OCI-LY3 (cell line): ENCODE measurements at regions not wholly inside any gene's neighbourhood (a gene's known extent, or its start where the extent isn't known, plus 50 kb on each side); places are given as distances from the start of the nearest gene placed in this dataset.

Source experiments
- CTCF ChIP-seq: fragments of 200-600, 300-600 bp; sonication (generic); IDR thresholded peaks from 2 replicates; pipeline ENCODE4 v1.5.1; 2014; ENCODE audit warnings: antibody characterized with exemption, low read length, low read depth
- EZH2phosphoT487 ChIP-seq: fragments of 200-600 bp; shearing (Covaris generic); IDR thresholded peaks from 2 replicates; pipeline ENCODE4 v1.6.1; 2018; ENCODE audit warnings: antibody characterized with exemption, mixed run types, low read depth

GRCh38 chr15:93233710-93234109 lies 144.7 kb upstream of the RGMA start:
- TF ChIP-seq CTCF (no peak), EZH2phosphoT487 (no peak)
